Thyroid gland (tissue), 4 donors: ENCODE measurements at regions not wholly inside any gene's neighbourhood (a gene's known extent, or its start where the extent isn't known, plus 50 kb on each side); places are given as distances from the start of the nearest gene placed in this dataset.

Source experiments
- DNase-seq, 2 donors: peaks; one replicate each; pipeline ENCODE4 v3.0.0-alpha.2; 2019
- H3K27ac ChIP-seq, 3 donors: fragments of 200-600 bp; sonication (generic); 1 replicate in 2 of 3; 2 replicates in 1 of 3; pipeline ENCODE4 v1.5.1; 2016 to 2019; ENCODE audit warnings: mild to moderate bottlenecking in 1 of 3, moderate library complexity in 1 of 3
- H3K27me3 ChIP-seq: fragments of 200-600 bp; sonication (generic); one replicate; pipeline ENCODE4 v1.5.1; 2019
- H3K36me3 ChIP-seq, 2 donors: fragments of 200-600 bp; sonication (generic); one replicate each; pipeline ENCODE4 v1.5.1; 2016 to 2019
- H3K4me1 ChIP-seq, 2 donors: fragments of 200-600 bp; sonication (generic); one replicate each; pipeline ENCODE4 v1.5.1; 2017 to 2019
- H3K4me3 ChIP-seq, 3 donors: fragments of 200-600 bp; sonication (generic); replicated peaks in 1 of 3; 1 replicate in 2 of 3; 2 replicates in 1 of 3; pipeline ENCODE4 v1.5.1; 2016; ENCODE audit warnings: mild to moderate bottlenecking in 1 of 3
- H3K9me3 ChIP-seq: fragments of 200-600 bp; sonication (generic); one replicate; pipeline ENCODE4 v1.5.1; 2017
- CTCF ChIP-seq, 6 experiments: fragments of 200-600 bp in 3 of 6; fragments of 450-650 bp in 3 of 6; sonication (generic) in 3 of 6; IDR thresholded peaks; one replicate each; pipeline ENCODE4 v1.5.1; 2016 to 2019; ENCODE audit warnings: antibody characterized with exemption in 6 of 6, mild to moderate bottlenecking in 2 of 6, inconsistent platforms in 1 of 6, moderate library complexity in 1 of 6
- POLR2A ChIP-seq, 2 donors: fragments of 450-650 bp; IDR thresholded peaks; one replicate each; pipeline ENCODE4 v1.6.1; 2017; ENCODE audit warnings: antibody characterized with exemption in 2 of 2, mild to moderate bottlenecking in 2 of 2, moderate library complexity in 1 of 2
- WGBS, 2 donors: methylation state at CpG; one replicate each; pipeline ENCODE4 v1.1.5; 2017; 5-methylcytosine and 5-hydroxymethylcytosine counted together
- intact Hi-C: fragments of 100-400 bp; cut with DNase I; formaldehyde crosslinking; loops from one replicate; pipeline ENCODE4 v1.15.1; 2023

- no peaks in the 10 kb centered on the region for H3K9me3 ChIP-seq
- H3K36me3 ChIP-seq, result no peaks in the 10 kb centered on the region
- TF ChIP-seq POLR2A (IDR thresholded peaks at IDR 0.05) (no peak), CTCF (IDR thresholded peaks at IDR 0.05) (no peak)
- H3K27ac ChIP-seq, result no peak overlapping the region
- intact Hi-C loops, result no loop called here
- 73 to 81% methylated on average over 2 of the region's 2 CpGs for whole genome bisulfite sequencing, 2 donors
- no peak overlapping the region for H3K4me3 ChIP-seq
- no peak for DNase-seq
- H3K4me1 ChIP-seq, result no peaks in the 10 kb centered on the region
- no peaks in the 10 kb centered on the region for H3K27me3 ChIP-seq
Observed at GRCh38 chr12:30090258-30090657, 306.5 kb upstream of the TMTC1 start.

GRCh38 chr12:30088259-30088995 is 304.7 kb upstream of the TMTC1 start:
- no peaks in the 10 kb centered on the region for H3K27me3 ChIP-seq
- no peaks in the 10 kb centered on the region for H3K9me3 ChIP-seq
- no peak overlapping the region for H3K4me3 ChIP-seq
- 56 to 71% methylated on average over 3 of the region's 3 CpGs for WGBS, 2 donors
- no peaks in the 10 kb centered on the region for H3K4me1 ChIP-seq
- H3K36me3 ChIP-seq, result no peaks in the 10 kb centered on the region
- intact Hi-C loops, result no loop called here
- H3K27ac ChIP-seq, result no peak overlapping the region
- no peak for DNase-seq
- TF ChIP-seq POLR2A (IDR thresholded peaks at IDR 0.05) (no peak), CTCF (IDR thresholded peaks at IDR 0.05) (no peak)

GRCh38 chr12:30082381-30082780 is 298.6 kb upstream of the TMTC1 start:
- no peaks in the 10 kb centered on the region for H3K9me3 ChIP-seq
- intact Hi-C loops, result no loop called here
- WGBS, 2 donors, result 57 to 61% methylated on average over 3 of the region's 3 CpGs
- TF ChIP-seq POLR2A (IDR thresholded peaks at IDR 0.05) (no peak), CTCF (IDR thresholded peaks at IDR 0.05) (no peak)
- H3K27me3 ChIP-seq, result no peaks in the 10 kb centered on the region
- no peaks in the 10 kb centered on the region for H3K36me3 ChIP-seq
- H3K4me3 ChIP-seq, result no peak overlapping the region
- no peak for DNase-seq
- no peak overlapping the region for H3K27ac ChIP-seq
- H3K4me1 ChIP-seq, result no peaks in the 10 kb centered on the region

GRCh38 chr12:30074916-30075315 is 291.2 kb upstream of the TMTC1 start:
- H3K36me3 ChIP-seq, result no peaks in the 10 kb centered on the region
- H3K27ac ChIP-seq, result no peak overlapping the region
- H3K27me3 ChIP-seq, result no peaks in the 10 kb centered on the region
- TF ChIP-seq CTCF (IDR thresholded peaks at IDR 0.05) (no peak), POLR2A (IDR thresholded peaks at IDR 0.05) (no peak)
- intact Hi-C loops, result no loop called here
- no peaks in the 10 kb centered on the region for H3K9me3 ChIP-seq
- no peak overlapping the region for H3K4me3 ChIP-seq
- no peak for DNase-seq
- WGBS, 2 donors, result 80 to 87% methylated on average over 1 of the region's 1 CpG
- no peaks in the 10 kb centered on the region for H3K4me1 ChIP-seq

- no peak overlapping the region for H3K27ac ChIP-seq
- H3K4me3 ChIP-seq, result no peak overlapping the region
- no peaks in the 10 kb centered on the region for H3K9me3 ChIP-seq
- no peak for DNase-seq
- no peaks in the 10 kb centered on the region for H3K36me3 ChIP-seq
- WGBS, 2 donors, result 94 to 97% methylated on average over 1 of the region's 1 CpG
- TF ChIP-seq CTCF (IDR thresholded peaks at IDR 0.05), result no peak
- TF ChIP-seq POLR2A (IDR thresholded peaks at IDR 0.05), result no peak
- intact Hi-C loops, result no loop called here
- no peaks in the 10 kb centered on the region for H3K27me3 ChIP-seq
- no peaks in the 10 kb centered on the region for H3K4me1 ChIP-seq
Observed at GRCh38 chr12:30072824-30073223, 289.1 kb upstream of the TMTC1 start.
